NB4 (cell line): ENCODE measurements at regions not wholly inside any gene's neighbourhood (a gene's known extent, or its start where the extent isn't known, plus 50 kb on each side); places are given as distances from the start of the nearest gene placed in this dataset.

Source experiments
- MYC ChIP-seq: IDR thresholded peaks from 2 replicates; pipeline ENCODE4 v1.6.1; 2011; ENCODE audit warnings: low read depth, low read length
- POLR2A ChIP-seq: IDR thresholded peaks from 2 replicates; pipeline ENCODE4 v1.6.1; 2011; ENCODE audit warnings: mild to moderate bottlenecking; ENCODE audit not compliant: insufficient read length; ENCODE audit errors: extremely low read depth
- TF ChIP-seq, protein P1 (sequence below): IDR thresholded peaks from one replicate; pipeline ENCODE4 v1.5.1; 2012; ENCODE audit warnings: low read depth, low read length
- TF ChIP-seq, protein P2 (sequence below): IDR thresholded peaks from 2 replicates; pipeline ENCODE4 v1.6.1; 2011; ENCODE audit warnings: low read depth, low read length

DNA sequence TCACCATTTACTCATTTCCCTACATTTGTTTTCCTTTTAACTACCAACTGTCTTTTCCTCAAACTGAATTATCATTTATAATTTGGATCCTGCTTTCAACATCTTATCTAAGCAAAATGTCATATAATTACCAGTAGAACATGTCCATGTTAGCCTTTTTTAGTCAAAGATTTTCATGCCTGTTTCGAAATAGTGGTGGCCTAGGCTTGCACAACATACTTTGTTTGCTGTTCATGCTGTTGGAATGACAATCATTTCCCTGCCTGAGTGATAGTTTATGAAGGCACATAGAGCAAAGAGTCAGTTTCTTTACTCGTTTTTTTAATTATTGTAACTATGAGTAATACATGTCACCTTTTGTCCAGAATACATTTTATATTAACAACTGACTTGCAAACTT is 144.3 kb upstream of the ANO3 start:
- TF ChIP-seq, protein P1, sequence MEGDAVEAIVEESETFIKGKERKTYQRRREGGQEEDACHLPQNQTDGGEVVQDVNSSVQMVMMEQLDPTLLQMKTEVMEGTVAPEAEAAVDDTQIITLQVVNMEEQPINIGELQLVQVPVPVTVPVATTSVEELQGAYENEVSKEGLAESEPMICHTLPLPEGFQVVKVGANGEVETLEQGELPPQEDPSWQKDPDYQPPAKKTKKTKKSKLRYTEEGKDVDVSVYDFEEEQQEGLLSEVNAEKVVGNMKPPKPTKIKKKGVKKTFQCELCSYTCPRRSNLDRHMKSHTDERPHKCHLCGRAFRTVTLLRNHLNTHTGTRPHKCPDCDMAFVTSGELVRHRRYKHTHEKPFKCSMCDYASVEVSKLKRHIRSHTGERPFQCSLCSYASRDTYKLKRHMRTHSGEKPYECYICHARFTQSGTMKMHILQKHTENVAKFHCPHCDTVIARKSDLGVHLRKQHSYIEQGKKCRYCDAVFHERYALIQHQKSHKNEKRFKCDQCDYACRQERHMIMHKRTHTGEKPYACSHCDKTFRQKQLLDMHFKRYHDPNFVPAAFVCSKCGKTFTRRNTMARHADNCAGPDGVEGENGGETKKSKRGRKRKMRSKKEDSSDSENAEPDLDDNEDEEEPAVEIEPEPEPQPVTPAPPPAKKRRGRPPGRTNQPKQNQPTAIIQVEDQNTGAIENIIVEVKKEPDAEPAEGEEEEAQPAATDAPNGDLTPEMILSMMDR = no peak
- TF ChIP-seq POLR2A (no peak), MYC (no peak)
- TF ChIP-seq, protein P2, sequence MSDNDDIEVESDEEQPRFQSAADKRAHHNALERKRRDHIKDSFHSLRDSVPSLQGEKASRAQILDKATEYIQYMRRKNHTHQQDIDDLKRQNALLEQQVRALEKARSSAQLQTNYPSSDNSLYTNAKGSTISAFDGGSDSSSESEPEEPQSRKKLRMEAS = no peak
